SK-N-MC (cell line): ENCODE measurements at regions not wholly inside any gene's neighbourhood (a gene's known extent, or its start where the extent isn't known, plus 50 kb on each side); places are given as distances from the start of the nearest gene placed in this dataset.

Experiments used
- EZH2 ChIP-seq: fragments of 200-600 bp; sonication (generic); IDR thresholded peaks from one replicate; pipeline ENCODE4 v1.6.1; 2017; ENCODE audit warnings: antibody characterized with exemption
- POLR2AphosphoS5 ChIP-seq: IDR thresholded peaks from 2 replicates; pipeline ENCODE4 v1.6.1; 2012; ENCODE audit warnings: mild to moderate bottlenecking, low read depth, low read length, borderline replicate concordance

GRCh38 chr6:133697666-133698065, 191.2 kb upstream of the TCF21 start:
- no peak for TF ChIP-seq POLR2AphosphoS5
- no peak for TF ChIP-seq EZH2
